Stimulated activated CD4-positive, alpha-beta T cell treated with anti-CD3 and anti-CD28 coated beads, Interleukin-1b, Interleukin-23, amount 100 ng/mL, for 24 hours (primary cell): ENCODE measurements at regions not wholly inside any gene's neighbourhood (a gene's known extent, or its start where the extent isn't known, plus 50 kb on each side); places are given as distances from the start of the nearest gene placed in this dataset.

Experiments
- DNase-seq, 4 experiments: peaks; one replicate each; pipeline ENCODE4 v3.0.0-alpha.2; 2020; ENCODE audit warnings: low read depth in 4 of 4, low spot score in 1 of 4

DNA sequence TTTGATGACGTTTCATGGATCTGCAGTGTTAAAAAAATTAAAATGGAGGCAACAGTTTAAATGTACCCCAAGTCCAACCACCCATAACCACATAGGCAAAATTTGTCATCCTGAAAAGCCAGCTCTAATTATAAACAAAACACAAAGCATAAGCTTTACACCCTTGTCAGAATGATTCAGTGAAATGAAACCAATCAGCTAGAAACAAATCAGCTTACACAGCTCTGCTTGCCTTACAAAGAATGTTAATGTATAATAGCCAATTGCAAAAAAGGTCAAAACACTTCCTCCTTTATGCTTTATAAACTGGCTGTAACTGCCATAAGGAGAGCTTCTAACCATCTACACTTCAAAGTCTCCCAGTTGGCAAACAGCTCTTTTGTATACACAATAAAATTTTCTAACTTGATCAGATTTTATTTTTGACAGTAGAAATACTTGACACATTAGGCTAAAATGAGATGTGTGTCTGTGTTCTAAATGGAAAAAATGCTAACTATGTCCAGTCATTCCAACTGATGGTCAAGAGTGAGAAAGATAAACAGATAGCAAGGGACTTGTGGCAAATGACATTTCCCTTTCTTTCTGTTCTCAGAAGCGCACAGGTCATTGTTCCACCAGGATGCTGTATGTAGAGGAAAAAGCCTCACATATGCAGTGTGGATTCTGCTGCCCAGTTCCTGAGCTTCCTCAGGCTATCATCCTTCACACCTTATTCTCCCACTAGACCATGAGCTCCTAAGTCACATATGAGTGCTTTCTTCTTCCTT is 344.3 kb upstream of the ID4 start:
- DNase-seq: no peak

DNA sequence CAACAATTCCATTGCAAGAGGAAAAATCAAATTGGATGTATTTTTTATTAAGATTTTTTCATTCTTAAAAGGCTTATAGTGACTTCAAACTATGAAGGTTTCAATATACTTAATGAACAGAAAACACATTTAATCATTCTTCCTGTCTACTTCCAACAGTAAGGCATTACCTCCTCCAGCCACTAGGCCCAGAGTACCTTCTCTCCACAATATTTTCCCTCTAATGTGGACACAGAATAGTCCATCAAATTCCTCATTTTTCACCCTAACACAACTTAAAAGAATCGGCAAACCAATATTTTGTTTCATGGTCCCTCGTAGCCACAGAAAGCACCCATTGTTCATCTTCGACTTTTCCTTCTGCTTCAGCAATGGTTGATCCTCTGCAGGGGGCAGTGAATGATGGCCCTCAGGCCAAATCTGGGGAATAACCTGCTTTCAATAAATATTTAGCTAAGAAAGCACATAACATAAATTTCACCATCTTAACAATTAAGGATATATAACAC is 335.4 kb upstream of the ID4 start:
- DNase-seq: no peak

DNA sequence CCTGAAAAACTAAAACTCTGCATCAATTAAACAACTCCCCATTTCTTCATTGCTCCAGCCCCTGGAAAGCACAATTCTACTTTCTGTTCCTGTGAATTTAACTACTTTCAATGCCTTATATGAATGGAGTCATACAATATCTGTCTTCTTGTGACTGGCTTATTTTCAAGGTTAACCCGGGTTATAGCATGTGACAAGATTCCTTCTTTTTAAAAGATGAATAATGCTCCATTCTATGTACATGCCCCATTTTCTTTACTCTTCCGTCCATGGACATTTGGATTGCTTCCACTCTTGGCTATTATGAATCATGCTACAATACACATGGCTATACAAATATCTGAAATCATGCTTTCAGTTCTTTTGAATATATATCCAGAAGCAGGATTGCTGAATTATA is 334.9 kb upstream of the ID4 start:
- DNase-seq: no peak

DNA sequence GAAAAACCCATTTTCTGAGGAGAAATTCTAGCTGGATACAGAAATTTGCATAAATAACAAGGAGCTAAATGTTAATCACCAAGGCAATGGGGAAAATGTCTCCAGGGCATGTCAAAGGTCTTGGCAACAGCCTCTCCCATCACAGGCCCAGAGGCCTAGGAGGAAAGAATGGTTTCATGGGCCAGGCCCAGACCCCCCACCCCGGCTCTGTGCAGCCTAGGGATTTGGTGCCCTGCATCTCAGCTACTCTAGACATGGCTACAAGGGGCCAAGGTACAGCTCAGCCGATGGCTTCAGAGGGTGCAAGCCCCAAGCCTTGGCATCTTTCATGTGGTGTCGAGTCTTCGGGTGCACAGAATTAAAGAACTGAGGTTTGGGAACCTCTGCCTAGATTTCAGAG is 321.2 kb upstream of the ID4 start:
- DNase-seq: no peak

DNA sequence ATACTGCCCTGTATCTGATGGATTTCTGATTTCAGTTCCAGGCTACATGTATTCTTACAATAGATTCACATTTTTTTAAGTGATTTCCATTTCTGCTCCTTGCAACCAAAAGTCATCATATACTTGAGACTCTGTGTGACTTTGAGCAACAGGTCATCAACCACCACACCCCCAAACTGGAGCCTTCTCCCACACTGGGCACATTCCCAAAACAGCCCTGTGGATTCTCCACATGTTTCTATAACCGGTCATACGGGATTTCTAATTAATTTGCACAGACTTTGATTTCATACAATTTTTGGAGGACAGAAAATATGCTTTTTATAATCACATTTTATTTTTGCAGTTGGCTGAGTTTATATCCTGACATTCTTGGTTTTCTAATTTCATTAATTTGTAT is 317.2 kb upstream of the ID4 start:
- DNase-seq: no peak

DNA sequence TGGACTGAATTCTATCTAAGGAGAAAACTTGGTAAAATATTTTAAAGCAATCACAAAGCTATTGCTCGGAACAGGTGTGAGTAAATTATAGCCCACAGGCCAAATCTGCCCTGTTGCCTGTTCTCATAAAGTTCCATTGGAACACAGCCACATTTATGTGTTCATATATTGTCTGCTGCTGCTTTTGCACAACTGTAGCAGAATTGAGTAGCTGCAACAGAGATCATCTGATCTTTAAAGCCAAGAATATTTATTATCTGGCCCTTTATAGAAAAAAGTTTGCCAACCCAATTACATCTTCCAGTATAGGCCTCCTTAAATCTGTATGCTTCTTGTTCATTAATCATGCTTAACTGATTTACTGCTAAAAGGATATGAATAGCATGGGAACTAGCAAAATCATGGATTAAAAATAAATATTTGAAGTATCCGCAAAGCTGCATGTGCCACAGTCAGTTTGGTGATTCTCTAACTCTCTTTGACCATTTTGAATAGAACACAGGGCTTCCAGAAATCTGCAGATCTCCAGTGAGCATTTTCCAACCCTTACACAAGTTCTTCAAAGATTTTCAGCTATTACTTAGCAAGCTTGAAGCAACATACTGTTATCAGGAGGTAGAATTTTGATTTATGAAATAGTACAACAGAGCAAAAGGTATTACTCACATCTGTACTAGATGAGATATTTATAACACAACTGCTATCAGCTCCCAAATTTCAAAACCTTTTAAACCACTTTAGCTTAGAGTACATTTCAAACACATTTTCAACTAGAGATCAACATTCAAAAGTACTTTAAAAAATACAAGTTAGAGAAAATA is 312.6 kb upstream of the ID4 start:
- no peak for DNase-seq

DNA sequence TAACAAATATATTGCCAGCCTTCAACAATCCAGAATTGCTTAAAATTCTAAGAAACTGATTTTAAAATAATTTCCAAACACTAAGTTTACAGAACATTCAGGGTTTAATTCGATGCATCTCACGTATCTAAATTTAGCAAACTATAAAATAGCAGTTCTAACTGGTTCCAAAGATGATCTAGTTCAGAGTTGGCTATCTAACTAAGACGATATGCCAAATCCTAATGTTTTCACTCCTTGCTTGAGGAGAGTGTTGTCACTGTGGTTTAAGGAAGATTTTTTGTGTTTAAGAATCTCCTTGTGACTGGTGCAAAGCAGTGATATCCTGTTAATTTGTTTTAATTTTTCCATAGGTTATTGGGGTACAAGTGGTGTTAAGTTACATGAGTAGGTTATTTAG is 311.5 kb upstream of the ID4 start:
- DNase-seq: no peak

DNA sequence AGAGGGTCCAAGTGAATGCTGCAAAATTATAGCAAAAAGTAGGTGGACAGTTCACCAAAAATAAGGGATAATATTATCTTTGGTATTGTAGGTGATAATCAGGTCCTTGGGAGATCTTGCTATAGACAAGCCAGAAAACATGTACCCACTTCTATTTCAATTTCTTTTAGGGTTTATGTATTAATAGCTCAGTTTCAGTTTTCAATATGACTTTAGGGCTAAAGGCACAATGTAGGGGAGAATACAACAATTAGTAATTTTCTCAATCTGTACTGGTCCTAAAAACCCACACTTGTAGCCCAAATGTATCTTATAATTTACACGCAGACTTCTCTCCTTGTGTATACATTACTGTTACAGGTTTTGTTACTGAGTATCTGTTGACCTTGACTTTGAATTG is 307.0 kb upstream of the ID4 start:
- DNase-seq: no peak

DNA sequence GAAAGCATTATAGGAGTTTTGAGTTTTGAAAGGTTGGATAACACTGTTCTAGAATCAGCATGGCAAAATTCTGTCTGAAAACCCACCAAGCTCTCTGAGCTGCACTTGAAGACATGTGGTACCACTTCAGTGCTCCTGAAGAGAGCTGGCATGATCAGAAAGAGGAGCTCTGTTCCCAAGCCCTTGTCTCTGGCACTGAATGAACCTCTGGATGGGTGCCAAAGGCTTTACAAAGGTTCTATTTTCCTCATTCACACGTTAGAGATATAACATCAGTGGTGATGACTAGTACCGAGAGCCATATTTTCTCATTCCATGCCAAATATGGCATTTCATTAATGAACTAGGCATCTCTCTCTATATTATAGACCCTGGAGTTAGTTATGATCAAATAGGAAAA is 301.8 kb upstream of the ID4 start:
- no peak for DNase-seq

DNA sequence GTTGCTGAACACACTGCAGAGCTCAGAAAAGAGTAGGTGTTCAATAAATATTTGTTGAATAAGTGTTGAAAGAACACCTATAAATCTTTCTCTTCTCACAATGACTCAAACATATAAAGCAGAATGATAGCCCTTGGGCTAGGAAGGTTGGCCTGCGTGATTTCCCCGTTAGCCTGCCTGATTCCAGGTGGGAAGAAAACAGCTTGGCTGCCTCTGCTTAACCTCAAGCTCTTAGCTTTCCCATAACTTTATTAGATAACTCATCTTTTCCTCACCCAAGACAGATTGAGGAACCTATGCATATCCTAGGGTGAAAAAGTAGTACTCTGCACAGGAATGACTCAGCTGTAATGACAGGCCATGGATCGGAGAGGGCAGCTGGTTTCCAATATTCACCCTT is 300.3 kb upstream of the ID4 start:
- DNase-seq: no peak

DNA sequence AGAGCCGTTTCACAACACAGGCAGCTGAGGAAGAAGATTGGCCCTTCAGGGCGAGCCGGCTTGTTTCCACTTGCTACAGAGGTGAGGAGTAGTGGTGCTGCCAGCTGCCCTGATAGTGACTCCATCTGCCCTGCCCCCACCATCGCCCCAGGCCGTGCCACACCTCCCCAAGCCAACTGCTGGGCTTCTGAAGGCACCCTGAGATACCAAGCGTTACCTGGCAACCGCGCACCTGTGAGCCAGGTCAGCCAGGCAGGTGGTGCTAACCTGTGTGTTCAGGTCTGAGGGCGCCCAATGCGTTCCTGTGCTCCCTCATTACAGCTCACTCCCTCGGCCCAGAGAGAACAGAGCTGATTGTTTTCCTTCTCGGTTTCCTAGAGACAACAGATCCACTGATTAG is 299.1 kb upstream of the ID4 start:
- no peak for DNase-seq

DNA sequence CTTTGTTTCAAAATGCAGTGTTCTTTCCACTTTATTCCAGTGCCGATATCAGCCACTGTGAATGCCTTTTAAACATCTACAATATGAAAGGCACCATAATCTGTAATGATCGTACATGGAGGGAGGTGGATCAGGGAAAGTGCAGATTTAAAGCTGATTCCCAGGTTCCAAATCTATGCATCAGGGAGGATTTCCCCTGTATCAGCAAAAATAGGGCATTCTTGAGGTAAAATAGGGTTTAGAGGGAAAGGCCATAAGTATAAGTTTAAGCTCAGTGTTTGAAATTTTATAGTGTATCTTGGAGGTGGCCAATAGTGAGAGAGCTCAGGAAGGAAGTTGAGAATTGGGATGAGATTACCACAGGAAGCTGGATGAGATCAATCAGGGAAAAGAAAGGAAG is 289.7 kb upstream of the ID4 start:
- DNase-seq: no peak

DNA sequence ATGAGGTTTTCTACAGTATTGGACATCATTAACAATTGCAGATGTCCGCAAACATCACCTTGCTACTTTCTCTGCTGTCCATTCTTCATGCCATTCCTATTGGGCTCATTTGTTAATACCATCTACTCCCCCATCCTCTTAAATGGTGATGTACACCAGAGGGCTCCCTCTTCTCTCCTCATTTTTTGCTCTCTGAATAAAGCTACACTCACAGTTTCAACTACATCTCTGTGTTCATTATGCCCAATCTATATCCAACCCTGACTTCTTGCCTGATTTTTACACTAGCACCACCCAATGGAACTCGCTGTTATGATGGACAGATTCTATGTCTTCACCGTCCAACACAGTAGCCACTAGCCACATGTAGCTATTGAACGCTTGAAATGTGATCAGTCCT is 288.1 kb upstream of the ID4 start:
- DNase-seq: no peak

DNA sequence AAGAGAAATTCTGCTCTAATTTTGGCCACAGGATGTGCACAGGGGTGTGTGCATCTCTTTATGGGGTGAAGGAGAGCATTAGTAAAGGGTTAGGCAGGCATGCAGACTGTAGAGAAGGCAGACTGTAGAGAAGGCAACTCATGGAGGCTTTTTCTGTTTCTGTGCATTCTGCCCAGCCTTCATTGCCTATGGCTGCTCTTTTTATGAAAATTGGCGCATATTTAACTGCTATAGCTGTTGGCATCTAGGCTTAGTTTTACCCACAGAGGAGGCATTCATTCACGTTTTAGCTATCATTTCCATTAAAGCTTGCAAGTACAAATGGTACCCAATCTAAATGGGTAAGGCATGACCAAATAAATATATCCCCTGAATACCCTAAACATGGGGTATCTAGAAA is 286.8 kb upstream of the ID4 start:
- no peak for DNase-seq

DNA sequence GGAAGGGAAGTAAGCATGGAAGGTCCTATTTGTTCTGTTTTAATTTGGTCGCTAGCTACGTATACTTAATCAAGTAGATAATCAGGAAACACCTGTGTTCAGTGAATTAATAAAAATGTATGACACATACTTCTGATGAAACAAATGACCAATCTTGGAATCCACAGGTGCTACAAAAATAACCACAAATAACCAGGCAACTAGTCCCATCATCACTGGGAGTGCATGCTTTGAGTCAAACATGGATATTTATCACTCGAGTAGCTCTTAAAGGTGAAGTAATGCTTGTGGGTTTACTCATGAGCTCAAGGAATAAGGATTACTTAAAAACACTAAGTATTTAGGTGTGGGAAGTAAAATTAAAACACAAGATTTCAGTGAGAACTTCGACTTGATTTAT is 285.6 kb upstream of the ID4 start:
- no peak for DNase-seq

DNA sequence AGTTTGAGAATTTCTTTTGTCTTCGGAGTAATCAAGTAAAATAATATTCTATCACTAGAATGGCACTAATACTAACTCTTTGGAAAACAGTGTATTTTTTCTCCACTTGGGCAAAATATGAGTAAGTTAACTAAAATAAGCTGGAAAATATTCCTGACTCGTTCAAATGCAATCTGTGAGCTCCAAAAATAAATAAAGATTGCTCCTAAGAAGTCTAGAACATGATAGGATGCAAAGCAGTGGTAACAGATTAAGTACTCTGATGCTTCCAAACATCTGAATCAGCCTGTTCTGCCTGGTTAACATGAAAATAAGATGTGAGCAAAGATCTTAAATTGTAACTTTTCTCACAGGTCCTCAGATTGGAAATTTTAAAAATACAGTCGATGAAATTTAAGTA is 285.1 kb upstream of the ID4 start:
- DNase-seq: no peak

DNA sequence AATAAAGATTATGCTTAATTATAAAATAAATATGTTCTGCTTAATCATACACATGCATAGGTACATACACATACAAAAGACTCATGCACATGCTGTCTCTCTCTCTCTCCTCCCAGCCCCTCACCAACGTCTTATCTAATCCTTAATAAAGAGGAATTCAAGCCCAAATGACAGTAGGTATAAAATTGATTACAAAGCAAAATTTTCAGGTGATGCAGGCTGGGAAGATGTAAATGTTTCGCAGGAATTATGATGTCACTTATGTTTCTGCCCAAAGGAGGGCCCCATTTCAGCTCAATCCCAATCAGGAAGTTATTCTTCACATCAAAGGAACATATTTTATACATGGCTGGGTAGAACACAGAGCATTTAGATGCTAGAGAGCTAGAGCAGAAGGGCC is 284.6 kb upstream of the ID4 start:
- no peak for DNase-seq

DNA sequence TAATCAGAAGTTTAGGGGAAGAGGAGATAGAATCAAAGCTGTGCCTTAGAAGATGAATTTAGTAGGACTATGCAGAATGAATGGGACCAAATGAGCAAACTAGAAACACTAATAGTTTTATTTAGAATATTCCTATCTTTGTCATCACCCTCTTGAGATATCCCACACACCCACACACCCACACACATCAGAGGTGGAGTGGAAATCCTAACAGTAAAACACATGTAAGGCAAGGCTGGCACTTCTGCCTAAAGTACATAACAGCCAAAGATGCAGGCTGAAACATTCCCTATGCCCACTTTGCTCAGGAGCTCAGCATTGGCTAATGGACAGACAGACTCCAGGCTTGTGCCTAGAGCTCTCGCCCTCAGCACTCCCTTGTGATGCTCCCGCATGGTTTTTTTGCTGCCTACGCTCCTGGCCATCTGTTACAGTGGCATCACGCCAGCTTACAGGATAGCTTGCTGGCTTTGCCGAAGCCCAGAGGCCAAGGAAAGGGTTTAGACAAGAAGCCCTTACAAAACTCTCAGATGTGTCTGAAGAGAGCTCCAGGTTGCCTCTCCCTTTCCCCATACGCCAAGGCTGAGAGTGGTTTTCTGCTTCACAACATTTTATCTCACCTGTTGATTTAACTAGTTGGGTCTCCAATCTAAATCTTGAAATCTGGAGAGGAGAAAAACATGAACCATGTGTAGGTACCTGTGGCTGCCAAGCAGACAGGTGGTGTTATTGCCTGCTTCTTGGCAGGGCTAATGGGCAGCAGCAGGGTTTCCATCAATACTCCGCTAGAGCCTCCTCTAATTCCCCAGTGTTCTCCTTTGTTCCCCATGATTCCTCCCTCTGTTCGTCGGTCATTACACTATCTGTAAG is 282.6 kb upstream of the ID4 start:
- no peak for DNase-seq

DNA sequence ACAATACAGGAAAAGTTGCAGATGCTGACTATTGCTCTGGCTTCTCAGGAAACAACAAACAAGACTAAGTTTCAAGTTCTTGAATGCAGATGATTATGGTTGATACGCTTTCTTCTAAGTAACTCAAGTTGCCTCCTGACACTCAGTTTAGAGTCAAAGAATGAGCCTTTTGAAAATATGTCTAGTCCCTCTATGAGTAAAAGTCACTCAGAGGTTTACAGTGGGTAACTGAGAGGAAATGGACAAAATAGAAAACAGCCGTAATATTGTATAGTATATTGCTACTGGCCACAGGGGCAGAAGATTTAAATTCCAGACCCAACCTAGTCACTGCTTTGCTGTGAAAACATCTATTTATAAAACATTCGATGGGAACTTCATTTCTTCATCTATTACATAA is 280.0 kb upstream of the ID4 start:
- DNase-seq: no peak

DNA sequence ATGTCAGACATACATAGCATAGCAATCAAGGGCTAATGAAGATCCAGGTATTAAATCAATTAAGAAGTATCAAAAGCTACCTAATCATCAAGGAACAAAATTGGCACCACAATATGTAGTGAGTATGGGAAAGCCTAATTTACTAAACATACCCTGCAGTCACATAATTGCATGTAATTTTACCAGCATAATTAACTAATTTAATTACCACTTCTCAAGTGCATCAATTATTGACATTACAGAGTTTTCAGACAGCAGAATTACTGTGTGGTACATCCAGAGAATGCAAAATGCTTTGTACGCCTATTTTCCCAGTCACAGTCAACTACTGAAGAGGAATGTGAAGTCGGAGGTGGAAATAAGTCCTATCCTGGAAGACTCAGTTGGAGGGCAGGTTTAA is 279.0 kb upstream of the ID4 start:
- DNase-seq: no peak

DNA sequence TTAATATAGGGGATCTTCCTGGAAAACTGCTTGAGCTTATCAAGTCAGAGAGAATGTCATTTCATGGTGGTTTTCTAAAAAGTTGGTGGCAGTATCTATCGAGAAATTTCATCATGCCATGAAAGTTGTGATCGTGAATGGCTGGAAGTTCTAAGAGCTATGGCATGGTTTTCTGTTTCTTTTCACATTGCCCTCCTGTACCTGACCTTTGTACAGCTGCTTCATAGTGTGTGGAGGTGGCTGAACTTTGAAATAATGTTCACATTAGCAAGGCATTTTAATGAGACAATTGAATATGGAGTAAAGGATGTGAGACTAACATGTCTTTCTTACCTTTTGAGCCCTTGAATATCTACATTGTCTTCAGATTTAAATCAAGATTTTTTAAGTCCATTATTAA is 278.2 kb upstream of the ID4 start:
- DNase-seq: no peak

DNA sequence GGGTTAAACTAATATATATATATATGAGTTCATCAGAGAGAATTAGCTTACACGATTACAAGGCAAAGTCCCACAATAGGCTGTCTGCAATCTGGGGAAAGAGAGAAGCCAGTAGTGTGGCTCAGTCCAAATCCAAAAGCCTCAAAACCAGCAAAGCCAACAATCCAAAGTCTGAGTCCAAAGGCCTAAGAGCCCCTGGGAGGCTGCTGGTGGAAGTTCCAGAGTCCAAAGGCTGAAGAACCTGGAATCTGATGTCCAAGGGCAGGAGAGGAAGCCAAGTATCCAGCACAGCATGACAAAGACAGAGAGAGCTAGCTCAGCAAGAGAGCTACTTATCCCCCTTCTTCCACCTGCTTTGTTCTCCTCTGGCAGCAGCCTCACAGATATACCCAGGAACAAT is 274.7 kb upstream of the ID4 start:
- DNase-seq: no peak
